HG02973 (cell line): ENCODE measurements at regions not wholly inside any gene's neighbourhood (a gene's known extent, or its start where the extent isn't known, plus 50 kb on each side); places are given as distances from the start of the nearest gene placed in this dataset.
A peak's percentile ranks its signal among the peaks of the same experiment; 100 is the strongest.
"Not testable (repeated sequence)": the region's sequence is repeated elsewhere in the genome, so short reads cannot be mapped to it uniquely, and the experiment has no call there.

ENCODE experiments used
- ATAC-seq: cut with Tn5 transposase; IDR thresholded peaks from one replicate; pipeline ENCODE4 v1.9.1; 2021; ENCODE audit warnings: moderate library complexity; ENCODE audit not compliant: unreplicated experiment

- no peak for ATAC-seq
Observed at GRCh38 chr10:28188526-28188925, 114.3 kb downstream of the MPP7 start.

GRCh38 chr10:28186887-28187578 is 115.8 kb downstream of the MPP7 start:
- ATAC-seq = no peak

GRCh38 chr10:28186461-28186860 is 116.4 kb downstream of the MPP7 start:
- no peak for ATAC-seq

GRCh38 chr10:28184810-28185209 is 118.1 kb downstream of the MPP7 start:
- ATAC-seq = no peak

- no peak for ATAC-seq
Observed at GRCh38 chr10:28181478-28182096, 121.3 kb downstream of the MPP7 start.

GRCh38 chr10:28180654-28181053 is 122.2 kb downstream of the MPP7 start:
- no peak for ATAC-seq

- ATAC-seq = no peak
Observed at GRCh38 chr10:28179743-28180099, 123.1 kb downstream of the MPP7 start.

- ATAC-seq = no peak
Observed at GRCh38 chr10:28179006-28179742, 123.7 kb downstream of the MPP7 start.

GRCh38 chr10:28177944-28178637 is 124.8 kb downstream of the MPP7 start:
- peak; percentile 76 for ATAC-seq

GRCh38 chr10:28176498-28176897 is 126.4 kb downstream of the MPP7 start:
- not testable (repeated sequence) for ATAC-seq

DNA sequence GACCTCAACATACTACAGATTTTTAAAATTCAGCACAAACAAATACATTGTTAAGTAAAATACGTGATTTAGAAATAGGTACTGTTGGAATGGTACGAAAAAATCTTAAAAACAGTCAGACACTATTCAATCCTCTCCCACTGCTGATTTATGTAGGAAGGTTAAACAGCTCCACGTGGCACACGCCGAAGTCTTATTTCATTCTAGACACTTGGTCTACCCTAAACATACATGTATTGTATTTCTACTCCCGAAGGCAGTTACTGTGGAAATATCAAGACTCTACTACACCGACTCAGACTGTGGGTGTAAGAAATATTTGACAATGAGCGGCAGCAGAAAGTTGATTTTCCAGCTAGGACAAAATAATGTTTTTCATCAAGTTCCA is 130.6 kb downstream of the MPP7 start:
- ATAC-seq = no peak

DNA sequence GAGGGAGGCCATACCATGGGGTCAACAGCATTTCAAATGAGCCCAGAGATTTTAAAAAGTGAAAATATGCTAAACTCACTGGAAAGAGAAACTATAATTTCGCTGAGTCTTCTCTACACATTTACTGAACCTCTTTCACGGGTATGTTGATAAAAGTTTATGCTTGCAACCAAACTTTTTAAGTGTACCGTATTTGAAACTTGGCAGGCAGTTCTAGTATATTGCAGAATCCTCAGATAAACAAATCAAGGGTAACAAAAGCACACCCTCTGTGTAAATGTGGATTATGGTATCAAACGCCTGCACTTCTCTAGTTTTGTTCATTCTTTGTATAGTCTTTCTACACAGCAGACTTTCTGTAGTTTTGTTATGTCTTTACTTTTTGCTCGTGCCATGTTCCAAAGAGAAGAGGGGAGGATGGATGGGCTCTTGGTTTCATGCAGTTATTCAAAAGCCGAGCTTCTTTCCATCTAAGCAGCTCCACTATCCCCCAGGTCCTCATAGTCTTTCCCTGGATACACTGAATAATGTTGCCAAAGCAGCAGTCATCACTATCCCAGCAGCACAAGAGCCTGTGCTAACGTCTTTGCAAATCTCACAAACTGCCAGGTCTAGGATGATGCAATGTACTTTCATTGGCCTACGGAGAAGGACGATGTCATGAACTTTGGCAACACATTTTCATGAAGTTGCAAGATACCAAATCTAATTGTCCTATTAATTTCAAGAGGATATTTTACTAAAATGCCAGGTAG is 131.2 kb downstream of the MPP7 start:
- no peak for ATAC-seq

DNA sequence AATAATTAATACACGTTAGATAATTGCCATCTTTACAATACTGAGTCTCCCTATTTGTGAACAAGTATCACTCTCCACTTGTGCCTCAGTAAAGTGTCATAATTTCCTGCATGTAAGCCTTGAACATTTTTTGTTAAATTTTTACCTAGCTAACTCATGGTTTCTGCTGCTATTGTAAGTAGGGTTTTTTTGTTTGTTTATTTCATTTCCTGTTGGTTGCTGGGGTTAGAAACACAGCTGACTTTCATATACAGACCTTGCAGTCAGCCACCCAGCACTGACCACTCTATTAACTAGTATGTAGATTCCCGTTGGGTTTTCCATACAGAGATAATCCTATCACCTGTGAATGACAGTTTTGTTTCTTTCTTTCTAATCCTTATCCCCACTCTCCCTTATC is 133.3 kb downstream of the MPP7 start:
- peak; percentile 93 for ATAC-seq

- no peak for ATAC-seq
Observed at GRCh38 chr10:28160866-28161405, 141.9 kb downstream of the MPP7 start.

- no peak for ATAC-seq
Observed at GRCh38 chr10:28157379-28157778, 145.5 kb downstream of the MPP7 start.

DNA sequence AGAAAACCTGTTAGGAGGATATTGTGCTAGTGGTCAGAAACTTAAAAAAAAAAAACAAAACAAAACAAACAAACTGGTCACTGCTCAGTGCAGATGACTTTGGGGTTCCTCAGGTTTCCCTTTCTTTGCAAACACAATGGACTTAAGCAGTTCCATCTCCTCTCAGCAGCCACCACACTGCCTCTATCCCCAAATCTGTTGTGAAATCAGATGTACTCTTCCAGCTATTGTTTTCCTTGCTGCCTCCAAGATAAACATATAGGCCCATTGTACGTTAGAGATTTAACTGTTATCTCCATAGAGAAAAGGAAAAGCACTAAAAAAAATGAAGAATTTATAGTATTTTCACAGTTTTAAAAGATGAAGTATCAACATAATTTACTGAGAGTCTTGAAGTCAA is 147.1 kb downstream of the MPP7 start:
- ATAC-seq = no peak

DNA sequence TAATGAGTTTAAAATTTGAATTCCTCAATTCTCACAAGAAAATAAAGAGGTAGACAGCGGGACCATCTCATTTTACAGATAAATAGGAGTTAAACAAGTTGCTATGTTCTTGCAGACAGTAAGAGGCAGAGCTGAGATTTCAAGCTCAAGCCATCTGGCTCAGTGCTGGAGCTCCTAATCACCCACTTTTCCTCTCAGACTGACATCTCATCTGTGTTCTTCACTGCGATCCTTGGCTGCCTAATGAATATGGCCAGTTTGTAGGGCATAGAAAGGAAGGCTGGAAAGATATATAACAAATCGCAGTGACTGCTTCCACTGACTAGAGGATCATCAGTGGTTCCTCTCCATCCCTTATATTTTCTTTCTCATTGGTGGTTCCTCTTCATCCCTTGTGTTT is 151.2 kb downstream of the MPP7 start:
- no peak for ATAC-seq

DNA sequence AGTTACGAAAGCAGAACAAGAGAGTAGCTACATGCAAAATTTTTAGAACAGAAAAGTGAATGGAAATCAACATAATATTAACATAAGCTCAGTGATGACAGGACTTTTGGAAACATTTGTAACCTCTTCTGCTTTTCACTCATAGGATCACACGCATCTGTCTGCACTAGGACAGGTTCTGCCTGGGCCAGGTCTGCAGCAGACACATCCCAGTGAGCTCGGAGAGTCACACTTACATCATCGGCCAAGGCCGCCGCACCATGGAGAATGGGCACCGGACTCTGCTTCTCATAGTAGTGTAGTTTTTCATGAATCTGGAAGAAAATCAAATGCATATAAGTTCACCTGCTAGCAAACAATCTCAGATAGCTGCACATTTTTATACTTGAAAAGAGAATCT is 150.9 kb upstream of the ODAD2 start:
- ATAC-seq = no peak

GRCh38 chr10:28147706-28148105 is 148.8 kb upstream of the ODAD2 start:
- ATAC-seq = no peak

- ATAC-seq = no peak
Observed at GRCh38 chr10:28139138-28139537, 140.3 kb upstream of the ODAD2 start.
